NT2/D1 (cell line): ENCODE measurements at regions not wholly inside any gene's neighbourhood (a gene's known extent, or its start where the extent isn't known, plus 50 kb on each side); places are given as distances from the start of the nearest gene placed in this dataset.
A peak's percentile ranks its signal among the peaks of the same experiment; 100 is the strongest.

ENCODE experiments used
- DNase-seq: peaks from one replicate; pipeline ENCODE4 v3.0.0-alpha.2; 2011; ENCODE audit warnings: low read depth, low spot score
- H3K27me3 ChIP-seq: 2 replicates; pipeline ENCODE4 v1.6.0; 2011; ENCODE audit warnings: mild to moderate bottlenecking; ENCODE audit not compliant: insufficient read length, insufficient read depth
- H3K36me3 ChIP-seq: 2 replicates; pipeline ENCODE4 v1.6.1; 2011; ENCODE audit warnings: mild to moderate bottlenecking, low read length, mixed read lengths; ENCODE audit not compliant: insufficient read depth, insufficient read length
- H3K4me1 ChIP-seq: 2 replicates; pipeline ENCODE4 v1.5.1; 2011; ENCODE audit not compliant: insufficient read depth, insufficient read length
- H3K4me3 ChIP-seq: 2 replicates; pipeline ENCODE4 v1.5.1; 2011; ENCODE audit warnings: low read depth; ENCODE audit not compliant: insufficient read length
- H3K9ac ChIP-seq: 2 replicates; pipeline ENCODE4 v1.6.0; 2011; ENCODE audit warnings: low read depth; ENCODE audit not compliant: insufficient read length
- H3K9me3 ChIP-seq: 2 replicates; pipeline ENCODE4 v1.5.1; 2011; ENCODE audit warnings: mild to moderate bottlenecking, low read length; ENCODE audit not compliant: insufficient read depth
- SUZ12 ChIP-seq: IDR thresholded peaks from 2 replicates; pipeline ENCODE4 v1.6.1; 2011; ENCODE audit not compliant: insufficient read length, insufficient read depth; ENCODE audit errors: extremely low read depth
- YY1 ChIP-seq: IDR thresholded peaks from 2 replicates; pipeline ENCODE4 v1.6.1; 2011; ENCODE audit not compliant: insufficient read length, insufficient read depth
- ZNF274 ChIP-seq: IDR thresholded peaks from 2 replicates; pipeline ENCODE4 v1.6.1; 2011; ENCODE audit warnings: mild to moderate bottlenecking, low read depth, low read length

- Histone ChIP-seq H3K27me3 (no peaks in the 10 kb centered on the region), H3K36me3 (no peaks in the 10 kb centered on the region), H3K9me3 (no peaks in the 10 kb centered on the region), H3K4me1 (no peaks in the 10 kb centered on the region), H3K9ac (no peak overlapping the region), H3K4me3 (no peak overlapping the region)
- TF ChIP-seq SUZ12 (no peak), YY1 (no peak), ZNF274 (no peak)
- no peak for DNase-seq
Measured at GRCh38 chr5:124662181-124662781, 84.2 kb downstream of the ZNF608 start.

GRCh38 chr5:124661317-124662141, 84.9 kb downstream of the ZNF608 start:
- peak; percentile 72 for DNase-seq
- Histone ChIP-seq H3K4me3 (no peak overlapping the region), H3K9me3 (no peaks in the 10 kb centered on the region), H3K4me1 (no peaks in the 10 kb centered on the region), H3K9ac (peak overlapping the region; percentile 66), H3K36me3 (no peaks in the 10 kb centered on the region), H3K27me3 (no peaks in the 10 kb centered on the region)
- TF ChIP-seq YY1, result no peak
- no peak for TF ChIP-seq ZNF274
- TF ChIP-seq SUZ12, result no peak

- no peak for DNase-seq
- Histone ChIP-seq H3K9ac (no peak overlapping the region), H3K9me3 (no peaks in the 10 kb centered on the region), H3K4me1 (no peaks in the 10 kb centered on the region), H3K27me3 (no peaks in the 10 kb centered on the region), H3K4me3 (no peak overlapping the region), H3K36me3 (no peaks in the 10 kb centered on the region)
- TF ChIP-seq ZNF274 (no peak), YY1 (no peak), SUZ12 (no peak)
Measured at GRCh38 chr5:124660229-124661093, 86.0 kb downstream of the ZNF608 start.

- H3K4me3 ChIP-seq, result no peak overlapping the region
- no peak overlapping the region for H3K9ac ChIP-seq
- no peaks in the 10 kb centered on the region for H3K9me3 ChIP-seq
- no peaks in the 10 kb centered on the region for H3K27me3 ChIP-seq
- H3K36me3 ChIP-seq, result no peaks in the 10 kb centered on the region
- no peaks in the 10 kb centered on the region for H3K4me1 ChIP-seq
- no peak for DNase-seq
- TF ChIP-seq ZNF274, result no peak
- no peak for TF ChIP-seq YY1
- no peak for TF ChIP-seq SUZ12
Measured at GRCh38 chr5:124659798-124660197, 86.6 kb downstream of the ZNF608 start.

GRCh38 chr5:124658867-124659557, 87.4 kb downstream of the ZNF608 start:
- DNase-seq, result no peak
- no peak for TF ChIP-seq ZNF274
- TF ChIP-seq SUZ12, result no peak
- TF ChIP-seq YY1, result no peak
- no peaks in the 10 kb centered on the region for H3K27me3 ChIP-seq
- H3K9ac ChIP-seq, result no peak overlapping the region
- H3K36me3 ChIP-seq, result peaks cover 5% of the 10 kb centered on the region
- no peaks in the 10 kb centered on the region for H3K9me3 ChIP-seq
- no peak overlapping the region for H3K4me3 ChIP-seq
- H3K4me1 ChIP-seq, result no peaks in the 10 kb centered on the region

- Histone ChIP-seq H3K27me3 (no peaks in the 10 kb centered on the region), H3K4me3 (no peak overlapping the region), H3K4me1 (peaks cover 4% of the 10 kb centered on the region), H3K9me3 (no peaks in the 10 kb centered on the region; the same call in 1 of the 2 replicates), H3K9ac (no peak overlapping the region), H3K36me3 (peaks cover 10% of the 10 kb centered on the region)
- TF ChIP-seq ZNF274 (no peak), YY1 (no peak), SUZ12 (no peak)
- no peak for DNase-seq
Measured at GRCh38 chr5:124655921-124656511, 90.4 kb downstream of the ZNF608 start.
